H1 (cell line): ENCODE measurements at regions not wholly inside any gene's neighbourhood (a gene's known extent, or its start where the extent isn't known, plus 50 kb on each side); places are given as distances from the start of the nearest gene placed in this dataset.

Source experiments
- CEBPB ChIP-seq: IDR thresholded peaks from 2 replicates; pipeline ENCODE4 v1.6.1; 2012; ENCODE audit warnings: low read depth, low read length
- CHD7 ChIP-seq: fragments of 300-600 bp; sonication (generic); IDR thresholded peaks from 2 replicates; pipeline ENCODE4 v1.7.1; 2012; ENCODE audit warnings: low read length, moderate library complexity, mild to moderate bottlenecking, inconsistent platforms; ENCODE audit not compliant: insufficient replicate concordance
- KDM1A ChIP-seq: fragments of 200-600, 300-600 bp; sonication (generic); IDR thresholded peaks from 2 replicates; pipeline ENCODE4 v1.7.1; 2016; ENCODE audit warnings: mild to moderate bottlenecking, low read length, borderline replicate concordance
- SP2 ChIP-seq: IDR thresholded peaks from 2 replicates; pipeline ENCODE4 v1.6.1; 2012; ENCODE audit warnings: mild to moderate bottlenecking, low read length, inconsistent platforms
- TEAD4 ChIP-seq: IDR thresholded peaks from 2 replicates; pipeline ENCODE4 v1.6.1; 2012; ENCODE audit warnings: low read depth, low read length, inconsistent platforms, mixed read lengths
- ZNF274 ChIP-seq: IDR thresholded peaks from 2 replicates; pipeline ENCODE4 v1.7.0; 2012; ENCODE audit warnings: low read length, borderline replicate concordance; ENCODE audit errors: extremely low read depth
- TF ChIP-seq, protein P1 (sequence below): IDR thresholded peaks from 2 replicates; pipeline ENCODE4 v1.6.1; 2012; ENCODE audit warnings: low read length, inconsistent platforms

DNA sequence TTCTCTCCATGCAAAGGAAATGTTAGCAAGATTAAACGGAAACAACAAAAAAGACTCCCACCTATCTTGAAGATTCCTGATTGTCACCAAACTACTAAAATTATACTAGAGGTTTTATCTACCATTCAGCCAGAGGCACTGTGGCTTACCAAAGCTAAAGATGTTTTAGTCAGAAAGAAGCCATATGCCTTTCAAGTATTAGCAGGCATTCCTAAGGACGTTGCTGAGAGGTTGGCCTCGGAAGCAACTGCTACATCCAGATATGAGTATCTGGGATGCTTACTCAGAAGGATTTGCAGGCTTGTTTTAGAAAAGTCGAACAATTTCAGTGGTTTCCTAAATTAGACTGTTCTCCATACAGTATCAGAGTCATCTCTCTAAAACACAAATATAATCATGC, 88.3 kb upstream of the UBE2E3 start (continued):
- TF ChIP-seq CHD7 (no peak), SP2 (no peak), CEBPB (no peak), ZNF274 (no peak), KDM1A (no peak), TEAD4 (no peak)
- TF ChIP-seq, protein P1, sequence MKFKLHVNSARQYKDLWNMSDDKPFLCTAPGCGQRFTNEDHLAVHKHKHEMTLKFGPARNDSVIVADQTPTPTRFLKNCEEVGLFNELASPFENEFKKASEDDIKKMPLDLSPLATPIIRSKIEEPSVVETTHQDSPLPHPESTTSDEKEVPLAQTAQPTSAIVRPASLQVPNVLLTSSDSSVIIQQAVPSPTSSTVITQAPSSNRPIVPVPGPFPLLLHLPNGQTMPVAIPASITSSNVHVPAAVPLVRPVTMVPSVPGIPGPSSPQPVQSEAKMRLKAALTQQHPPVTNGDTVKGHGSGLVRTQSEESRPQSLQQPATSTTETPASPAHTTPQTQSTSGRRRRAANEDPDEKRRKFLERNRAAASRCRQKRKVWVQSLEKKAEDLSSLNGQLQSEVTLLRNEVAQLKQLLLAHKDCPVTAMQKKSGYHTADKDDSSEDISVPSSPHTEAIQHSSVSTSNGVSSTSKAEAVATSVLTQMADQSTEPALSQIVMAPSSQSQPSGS, result no peak
